ENCODE measurements at regions not wholly inside any gene's neighbourhood (a gene's known extent, or its start where the extent isn't known, plus 50 kb on each side); places are given as distances from the start of the nearest gene placed in this dataset.

DNA sequence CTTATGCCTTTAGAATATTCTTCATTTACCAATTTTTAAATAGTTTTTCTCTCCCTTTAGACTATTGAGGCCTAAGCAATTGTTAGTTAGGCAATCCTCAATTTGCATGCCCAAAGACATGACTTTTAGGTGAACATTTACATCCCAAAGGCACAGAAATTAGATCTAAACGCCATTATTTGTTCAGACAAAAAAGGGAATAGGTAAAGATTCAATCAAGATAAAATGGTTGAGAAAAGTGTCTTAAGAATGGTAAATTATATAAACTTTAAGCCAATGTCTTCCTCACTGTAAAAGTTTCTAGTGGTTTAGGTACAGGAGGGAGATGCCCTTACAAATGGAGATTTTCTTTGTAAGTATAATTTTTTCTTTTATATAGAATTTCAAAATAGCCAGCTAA is 50.2 kb upstream of the MME start:
- DNase-seq: no peak

DNA sequence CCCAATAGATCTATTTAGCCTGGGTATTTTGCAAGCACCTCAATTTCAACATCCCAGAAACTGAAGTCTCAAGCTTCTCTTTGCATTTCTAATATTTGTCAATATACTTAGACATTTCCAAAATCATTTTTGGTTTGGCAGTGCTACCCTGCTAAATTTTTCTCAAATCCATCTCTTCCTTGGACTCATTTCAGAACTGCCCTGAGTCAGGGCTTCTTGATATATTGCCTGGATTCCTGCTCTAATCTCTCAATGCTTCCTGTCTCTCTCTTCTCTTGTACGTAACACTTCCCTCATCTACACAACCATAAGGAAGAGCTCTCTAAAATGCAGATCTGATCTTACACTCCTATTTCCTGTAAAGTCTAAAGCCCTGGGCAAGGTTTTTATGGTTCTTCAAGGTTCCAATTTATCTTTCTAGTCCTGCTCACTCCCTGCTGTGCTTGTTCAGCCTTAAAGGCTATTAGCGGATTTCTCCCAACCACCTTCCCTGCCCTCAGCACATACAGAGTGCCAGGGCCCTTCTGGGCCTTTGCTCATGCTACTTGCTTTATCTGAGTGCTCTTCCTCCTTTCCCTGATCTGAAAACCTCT is 53.0 kb upstream of the MME start:
- no peak for DNase-seq

DNA sequence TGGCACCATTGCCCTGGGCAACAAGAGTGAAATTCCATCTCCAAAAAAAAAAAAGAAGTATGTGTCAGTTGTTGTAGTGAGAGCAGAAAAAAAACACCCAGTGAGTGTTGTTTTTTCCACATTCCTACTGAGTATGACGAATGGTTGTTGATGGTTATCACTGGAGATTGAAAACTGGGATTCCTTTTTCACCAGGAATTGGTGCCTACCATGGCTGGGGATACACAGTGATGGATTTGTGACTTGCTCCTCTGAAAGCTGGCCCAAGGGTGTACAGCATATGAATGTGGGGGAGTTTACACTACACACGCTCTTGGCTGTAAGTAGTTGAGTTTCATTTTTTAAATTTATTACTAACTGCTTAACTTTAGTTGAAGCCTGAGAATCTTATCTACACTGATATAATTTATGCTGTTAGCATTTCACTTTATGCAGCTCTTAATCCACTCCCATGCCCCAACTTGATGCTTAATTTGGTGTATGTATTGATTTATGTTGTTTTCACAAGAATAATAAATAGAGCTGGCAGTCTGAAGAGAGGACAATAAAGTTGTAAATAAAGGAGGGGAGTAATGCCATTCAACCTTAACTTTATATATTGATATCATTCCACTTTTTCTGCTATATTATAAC is 56.0 kb upstream of the MME start:
- no peak for DNase-seq

- DNase-seq: no peak
Measured at GRCh38 chr3:155022896-155023295, 57.2 kb upstream of the MME start.

- no peak for DNase-seq
Measured at GRCh38 chr3:155019575-155019974, 60.5 kb upstream of the MME start.

GRCh38 chr3:155018621-155019330 is 61.3 kb upstream of the MME start:
- no peak for DNase-seq

DNA sequence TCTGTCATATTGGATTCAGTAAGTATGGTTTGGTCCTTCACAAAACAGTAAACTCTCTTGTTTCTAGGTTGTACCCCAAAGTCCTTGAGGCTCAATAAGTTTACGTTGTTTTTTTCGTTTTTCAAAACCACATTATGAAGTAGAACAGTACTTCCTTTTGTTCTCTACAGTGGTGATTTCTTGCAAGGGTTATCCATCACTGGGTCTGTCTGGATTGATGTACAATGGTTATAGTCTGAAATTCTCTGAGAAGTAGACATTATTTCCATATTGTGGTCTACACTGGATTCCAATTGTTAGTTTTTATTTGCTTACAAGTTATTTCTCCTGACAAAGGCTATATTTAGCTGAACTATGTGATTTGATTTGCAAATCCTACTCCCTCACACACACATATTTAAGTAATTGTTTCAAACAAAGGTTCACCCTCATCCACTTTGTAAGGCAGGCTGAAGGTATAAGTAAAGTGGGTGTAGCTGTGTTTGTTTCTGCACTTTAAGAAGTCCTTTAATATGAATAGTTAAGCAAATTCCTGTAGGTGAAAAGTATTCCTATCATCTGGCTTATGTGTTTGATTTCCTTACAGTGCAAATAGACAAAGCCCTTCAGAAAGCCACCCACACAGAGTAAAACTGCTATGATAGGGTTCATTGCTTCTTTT is 64.2 kb upstream of the MME start:
- DNase-seq: no peak

DNA sequence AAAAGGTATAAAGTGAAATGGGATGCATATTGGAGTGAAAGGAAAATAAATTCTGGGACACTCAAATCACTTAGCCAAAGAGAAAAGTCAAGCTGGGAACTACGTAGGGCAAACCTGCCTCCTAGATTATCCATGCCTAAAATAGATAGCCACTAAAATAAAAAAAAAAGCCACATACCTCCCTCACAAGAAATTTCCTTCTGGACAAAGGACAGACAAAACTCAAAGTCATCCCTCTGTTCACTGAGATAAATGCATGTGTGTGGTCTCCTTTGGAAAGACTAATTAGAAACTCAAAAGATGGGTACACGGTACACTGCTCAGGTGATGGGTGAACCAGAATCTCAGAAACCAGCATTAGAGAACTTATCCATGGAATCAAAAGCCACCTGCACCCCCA is 65.2 kb upstream of the MME start:
- no peak for DNase-seq

DNA sequence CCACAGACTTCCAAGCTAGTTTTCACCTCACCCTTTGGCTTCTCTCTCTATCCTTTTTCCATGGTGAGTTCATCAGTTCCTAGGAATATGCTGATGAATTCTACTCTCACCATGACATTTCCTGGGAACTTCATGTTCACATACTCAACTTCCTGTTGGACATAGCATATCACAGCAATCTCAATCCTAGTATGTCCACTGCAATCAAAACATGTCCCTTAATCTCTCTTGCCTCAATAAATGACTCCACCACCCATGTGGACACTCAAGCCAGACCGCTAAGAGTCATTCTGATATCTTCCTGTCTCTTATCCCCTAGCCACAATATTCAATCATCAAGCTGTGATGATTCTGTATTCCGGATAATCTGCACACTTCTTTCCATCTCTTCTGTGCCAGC is 66.7 kb upstream of the MME start:
- no peak for DNase-seq

DNA sequence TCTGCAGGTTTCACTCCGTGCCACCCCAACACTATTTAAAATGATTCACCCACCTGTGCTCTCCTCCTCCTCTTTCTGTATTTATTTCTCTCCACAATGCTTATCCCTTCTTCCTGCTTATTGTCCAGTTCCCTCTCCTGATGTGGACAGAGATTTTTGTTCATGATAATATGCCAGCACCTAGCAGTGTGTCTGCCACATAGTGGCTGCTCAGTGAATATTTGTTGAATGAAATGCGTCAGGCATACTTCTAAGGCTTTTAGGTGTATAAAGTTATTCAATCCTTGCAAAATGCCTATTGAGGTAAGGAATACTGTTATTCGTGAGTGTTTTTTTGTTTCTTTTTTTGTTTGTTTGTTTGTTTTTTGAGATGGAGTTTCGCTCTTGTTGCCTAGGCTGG is 67.5 kb upstream of the MME start:
- no peak for DNase-seq

- no peak for DNase-seq
Measured at GRCh38 chr3:155010416-155010815, 69.7 kb upstream of the MME start.

GRCh38 chr3:155009217-155009616 is 70.9 kb upstream of the MME start:
- DNase-seq: no peak

DNA sequence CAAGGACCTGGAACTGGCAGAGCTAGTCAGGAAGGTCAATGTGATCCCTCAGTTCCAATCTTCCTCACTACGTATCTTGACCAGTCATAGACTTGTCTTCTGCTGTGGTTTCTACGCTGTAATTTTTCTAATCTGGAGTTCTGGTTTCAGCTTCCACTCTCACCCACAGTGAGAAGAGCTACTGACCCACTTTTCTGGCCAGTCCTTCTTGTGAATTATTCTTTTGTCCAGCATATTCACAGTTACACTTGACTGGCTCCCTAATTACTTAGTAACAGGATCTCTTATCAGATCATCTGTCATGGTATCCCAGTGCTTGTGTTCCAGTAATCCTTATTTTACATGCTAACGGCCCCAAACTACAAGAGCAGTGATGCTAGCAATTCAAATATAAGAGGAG is 72.4 kb upstream of the MME start:
- no peak for DNase-seq

DNA sequence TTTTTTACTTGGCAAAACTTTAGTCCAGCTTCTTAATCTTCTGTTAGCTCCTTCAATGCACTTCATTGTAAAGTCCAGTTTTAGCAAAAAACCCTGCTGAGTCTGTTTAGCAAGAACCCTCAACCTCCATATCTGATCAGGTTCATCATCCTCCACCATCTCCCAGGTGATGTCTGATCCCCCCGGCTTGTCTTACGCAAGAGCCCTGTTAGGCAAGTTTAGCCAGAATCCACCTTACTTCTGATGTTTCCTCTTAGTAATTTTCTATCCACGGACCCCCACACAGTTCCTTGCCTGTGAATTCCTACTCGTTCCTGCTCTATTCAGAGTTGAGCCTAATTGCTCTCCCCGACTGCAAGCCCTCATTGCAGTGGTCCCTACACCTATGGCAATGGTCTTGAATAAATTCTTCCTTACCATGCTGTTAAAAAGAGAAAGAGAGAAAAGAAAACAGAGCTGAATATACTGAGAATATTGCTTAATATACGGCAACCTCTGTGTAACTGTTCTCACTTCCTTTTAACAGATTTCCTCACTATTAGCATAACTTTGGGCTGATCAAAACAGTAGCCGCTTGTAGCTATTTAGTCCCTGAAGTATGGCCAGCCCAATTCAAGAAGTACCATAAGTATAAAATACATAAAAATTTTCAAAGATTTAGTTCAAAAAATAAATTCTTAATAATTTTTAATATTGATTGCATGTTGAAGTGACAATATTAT is 78.7 kb upstream of the MME start:
- no peak for DNase-seq

DNA sequence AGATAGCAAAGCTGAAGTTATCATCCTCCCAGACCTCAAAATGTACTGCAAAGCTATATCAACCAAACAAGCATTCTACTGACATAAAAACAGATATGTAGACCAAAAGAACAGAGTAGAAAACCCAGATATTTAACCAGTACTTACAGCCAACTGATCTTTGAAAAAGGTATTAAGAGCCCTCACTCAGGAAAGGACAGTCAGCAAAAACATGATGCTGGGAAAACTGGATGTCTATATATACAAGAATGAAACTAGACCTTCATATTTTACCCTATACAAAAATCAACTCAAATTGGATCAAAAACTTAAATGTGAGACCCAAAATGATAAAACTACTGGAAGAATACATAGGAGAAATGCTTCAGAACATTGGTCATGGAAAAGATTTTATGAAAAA is 87.5 kb upstream of the MME start:
- DNase-seq: no peak

DNA sequence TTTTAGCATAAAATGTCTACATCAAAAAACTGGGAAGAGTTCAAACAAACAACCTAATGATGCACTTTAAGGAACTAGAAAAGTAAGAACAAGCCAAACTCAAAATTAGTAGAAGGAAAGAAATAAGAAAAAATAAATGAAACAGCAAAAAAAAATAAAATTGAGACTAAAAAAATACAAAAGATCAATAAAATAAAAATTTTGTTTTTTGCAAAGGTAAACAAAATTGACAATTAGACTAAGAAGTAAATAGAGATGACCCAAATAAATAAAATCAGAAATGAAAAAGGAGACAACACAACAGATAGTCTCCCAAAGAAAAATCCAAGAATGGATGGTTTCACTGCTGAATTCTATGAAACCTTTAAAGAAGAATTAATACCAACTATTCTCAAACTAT is 89.6 kb upstream of the MME start:
- DNase-seq: no peak

DNA sequence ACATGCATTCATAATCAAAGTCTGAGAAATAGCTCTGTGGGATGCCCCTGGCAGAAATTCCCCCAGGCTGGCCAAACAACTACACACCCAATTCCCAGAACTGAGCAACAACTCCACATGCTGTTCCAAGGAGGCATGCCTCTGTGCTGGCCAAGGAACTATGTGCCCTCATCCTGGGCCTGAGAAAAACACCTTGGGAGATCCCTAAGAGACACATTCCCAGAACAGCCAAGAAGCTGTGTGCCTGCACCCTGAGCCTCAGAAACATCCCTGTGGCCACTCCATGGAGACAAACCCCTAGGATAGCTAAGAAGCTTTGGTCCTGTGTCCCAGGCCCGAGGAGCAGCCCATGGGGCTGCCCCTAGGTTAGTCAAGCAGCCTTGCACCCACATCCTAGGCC is 92.3 kb upstream of the MME start:
- no peak for DNase-seq

GRCh38 chr3:154981664-154982063 is 98.5 kb upstream of the MME start:
- DNase-seq: no peak

DNA sequence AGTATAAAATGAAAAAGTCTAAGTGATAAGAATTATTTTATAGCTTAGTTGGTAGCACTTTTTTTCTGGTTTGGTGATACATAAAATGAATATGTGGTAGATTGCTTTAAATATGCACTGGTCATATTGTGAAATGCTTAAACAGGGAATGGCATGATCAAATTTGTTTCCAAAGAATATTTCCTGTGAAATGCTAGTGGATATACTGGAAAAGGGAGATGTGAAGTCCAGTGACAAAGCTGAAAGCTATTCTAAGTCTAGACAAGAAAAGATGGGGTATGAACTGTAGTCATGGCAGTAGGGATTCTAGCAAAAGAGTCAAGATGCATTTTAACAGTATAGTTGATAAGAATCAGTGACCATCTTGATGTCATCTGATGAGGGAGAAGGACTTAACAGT is 98.9 kb upstream of the MME start:
- no peak for DNase-seq

DNA sequence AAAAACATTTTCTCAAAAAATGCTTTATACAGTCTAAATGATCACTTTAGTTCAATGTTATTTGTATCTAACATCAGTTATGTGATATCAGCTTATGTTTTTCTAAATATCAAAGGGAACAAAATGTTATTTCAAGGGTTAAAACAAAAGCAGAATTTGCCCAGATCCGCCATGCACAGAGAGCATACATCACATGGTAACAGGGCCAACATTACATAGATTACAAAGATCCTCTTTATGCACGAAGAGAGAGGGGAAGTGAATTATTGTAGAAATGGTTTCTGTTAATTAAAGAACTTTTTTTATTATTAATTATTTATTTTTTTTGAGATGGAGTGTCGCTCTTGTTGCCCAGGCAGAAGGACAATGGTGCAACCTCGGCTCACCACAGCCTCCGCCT is 100.8 kb upstream of the MME start:
- no peak for DNase-seq

- DNase-seq: no peak
Measured at GRCh38 chr3:154977666-154978065, 102.5 kb upstream of the MME start.

DNA sequence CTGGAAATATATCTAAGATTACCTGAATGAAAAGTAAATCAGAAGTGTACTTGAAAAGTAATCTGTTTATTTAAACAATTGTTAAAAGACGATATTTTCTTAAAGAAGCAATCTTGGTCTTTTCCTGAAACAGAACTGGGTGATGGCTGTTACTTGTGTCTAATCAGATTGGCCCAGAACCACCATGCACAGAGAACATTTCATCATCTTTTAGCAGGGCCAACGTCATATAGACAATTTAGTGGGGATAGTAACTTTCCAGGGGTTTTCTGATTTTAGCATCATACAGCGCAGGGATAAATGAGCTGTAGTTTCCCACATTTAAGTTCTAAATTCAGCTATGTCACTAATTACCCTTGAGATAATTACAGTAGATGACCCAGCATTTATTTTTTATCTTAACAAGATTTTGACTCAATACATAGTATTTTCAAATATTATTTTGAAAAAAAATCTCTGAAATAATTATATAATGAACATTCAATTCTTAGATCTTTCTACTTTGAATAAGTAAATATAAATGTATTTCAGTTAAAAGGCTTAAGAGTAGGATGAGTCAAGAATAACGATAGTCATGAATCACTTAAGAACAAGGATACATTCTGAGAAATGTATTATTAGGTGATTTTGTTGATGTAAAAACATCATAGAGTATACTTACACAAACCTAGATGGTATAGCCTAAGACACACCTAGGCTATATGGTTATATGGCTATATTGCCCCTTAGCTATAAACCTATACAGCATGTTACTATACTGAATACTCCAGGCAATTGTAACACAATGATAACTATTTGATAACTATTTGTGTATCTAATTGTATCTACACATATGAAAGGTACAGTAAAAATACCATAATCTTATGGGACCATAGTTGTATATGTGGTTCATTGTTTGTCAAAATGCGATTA is 103.8 kb upstream of the MME start:
- no peak for DNase-seq

Measured in NCI-H1930 (cell line).